Colon (tissue), 2 donors: ENCODE measurements at regions not wholly inside any gene's neighbourhood (a gene's known extent, or its start where the extent isn't known, plus 50 kb on each side); places are given as distances from the start of the nearest gene placed in this dataset.
"Not testable (repeated sequence)": the region's sequence is repeated elsewhere in the genome, so short reads cannot be mapped to it uniquely, and the experiment has no call there.

Experiments
- FAIRE-seq: peaks from 2 replicates; lab custom pipeline; 2012; peaks lifted over from hg19 to GRCh38; lab: Jason Lieb, UNC
- donor health status: control.
- donor health status: control.

DNA sequence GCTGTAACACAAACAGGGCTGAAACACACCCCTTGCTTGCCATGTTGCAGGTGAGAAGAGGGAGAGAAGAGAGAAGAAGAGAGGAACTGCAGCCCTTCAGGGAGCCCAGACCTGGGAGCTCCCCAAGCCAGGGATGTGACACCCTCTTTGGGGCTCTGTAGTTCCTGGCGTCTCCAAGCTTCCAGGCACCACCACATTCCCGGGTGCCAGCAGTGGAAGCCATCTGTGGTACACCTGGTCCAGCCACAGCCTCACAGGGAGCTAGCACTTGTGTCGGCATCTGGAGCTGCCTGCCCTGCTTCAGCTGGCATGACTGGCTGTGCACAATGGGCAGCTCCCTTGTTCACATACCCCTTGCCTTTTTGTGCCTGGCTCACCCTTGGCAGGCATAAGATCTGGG, 182.1 kb downstream of the DEPDC1B start:
- FAIRE-seq = no peak

DNA sequence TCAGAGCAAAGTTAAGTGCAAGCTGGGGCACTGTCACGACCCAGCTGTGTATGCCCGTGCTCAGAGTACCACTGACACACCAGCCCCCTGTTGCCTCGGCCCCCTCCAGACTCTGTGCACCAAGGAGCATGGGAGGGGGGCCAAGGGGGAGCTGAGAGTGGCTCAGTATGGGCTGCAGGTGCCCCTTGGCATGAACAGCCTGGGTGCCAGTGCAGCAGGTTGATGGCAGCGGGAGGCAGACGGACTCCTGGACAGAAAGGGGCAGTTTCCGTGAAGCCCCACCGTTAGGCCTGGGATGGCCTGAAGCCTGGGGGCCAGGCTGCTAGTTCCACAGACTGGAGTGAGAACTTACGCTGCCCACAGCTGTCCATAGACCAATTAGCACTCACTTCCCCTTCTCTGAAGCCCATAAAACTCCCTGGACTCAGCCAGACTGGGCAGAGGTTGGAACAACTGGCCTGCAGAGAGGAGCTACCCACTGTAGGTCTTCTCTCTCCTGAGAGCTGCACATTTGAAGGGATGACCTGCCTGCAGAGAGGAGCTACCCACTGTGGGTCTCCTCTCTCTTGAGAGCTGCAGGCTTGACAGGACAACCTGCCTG, 182.8 kb downstream of the DEPDC1B start:
- no peak for FAIRE-seq

DNA sequence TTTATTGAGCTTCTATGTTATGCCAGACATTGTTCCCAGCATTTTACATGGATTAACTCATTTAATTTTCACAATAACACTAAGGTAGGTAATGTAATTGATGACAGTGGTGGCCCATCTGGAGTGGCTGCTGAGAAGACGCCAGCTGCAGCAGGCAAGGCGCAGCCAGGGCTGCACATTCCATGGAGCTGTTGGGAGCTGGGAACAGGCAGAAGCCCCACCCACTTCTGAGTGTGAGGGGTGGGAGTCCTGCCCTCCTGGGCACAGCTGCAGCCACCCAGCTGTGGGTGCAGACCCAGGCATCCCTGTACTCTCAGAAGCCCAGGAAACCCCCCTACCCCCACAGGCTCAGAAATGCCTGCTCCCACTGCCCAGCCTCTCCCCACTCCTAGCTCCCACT, 183.3 kb downstream of the DEPDC1B start:
- FAIRE-seq = no peak

DNA sequence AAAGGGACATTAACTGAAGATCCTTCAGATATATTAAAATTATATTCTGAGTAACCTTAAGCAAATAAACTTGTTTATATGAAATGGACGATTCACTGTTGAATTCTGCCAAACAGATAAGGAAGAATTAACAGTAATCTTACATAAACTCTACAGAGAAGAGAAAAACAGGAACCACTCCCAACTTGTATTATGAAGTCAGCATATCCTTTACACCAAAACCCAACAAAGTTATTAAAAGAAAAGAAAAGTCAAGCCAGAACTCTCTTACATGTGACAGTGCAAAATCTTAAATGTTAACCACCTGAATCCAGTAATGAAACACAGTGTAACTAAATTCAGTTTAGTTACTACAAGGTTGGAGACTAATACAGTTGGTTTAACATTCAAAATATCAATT, 185.8 kb downstream of the DEPDC1B start:
- FAIRE-seq = no peak

DNA sequence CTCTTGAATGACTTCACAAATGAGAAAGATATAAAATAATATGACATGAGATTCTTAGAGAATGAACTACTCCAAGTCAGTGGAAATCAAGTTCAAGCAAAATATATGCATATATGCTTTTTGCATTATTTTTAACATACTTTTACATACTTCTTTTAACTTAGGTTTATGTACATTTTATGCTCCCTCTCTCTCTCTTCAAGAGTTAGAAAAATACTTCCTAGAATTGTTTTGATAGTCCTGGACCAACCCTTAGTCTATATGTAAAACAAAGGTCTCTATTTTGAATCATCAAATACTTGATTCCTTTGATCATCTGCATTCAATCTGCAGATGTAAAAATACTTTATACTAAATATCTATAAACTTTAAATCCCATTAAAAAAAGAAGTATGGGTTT, 187.8 kb downstream of the DEPDC1B start:
- peak; percentile 57 for FAIRE-seq

DNA sequence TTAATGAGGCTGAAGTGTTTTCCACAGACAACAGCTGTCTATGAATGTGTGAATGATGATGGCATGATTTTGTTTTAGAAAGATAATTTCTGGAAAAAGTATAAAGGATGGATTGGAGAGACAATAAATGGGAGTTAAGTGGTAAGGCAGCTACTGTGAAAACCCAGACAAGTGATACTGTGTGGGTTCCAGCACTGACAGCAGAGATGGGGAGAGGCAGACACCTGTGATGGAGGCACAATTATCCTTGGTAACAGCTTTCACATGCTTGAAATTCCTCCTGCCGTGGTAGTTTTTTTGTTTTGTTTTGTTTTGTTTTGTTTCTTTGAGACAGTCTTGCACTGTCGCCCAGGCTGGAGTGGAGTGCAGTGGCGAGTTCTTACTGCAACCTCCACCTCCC, 189.3 kb downstream of the DEPDC1B start:
- no peak for FAIRE-seq

DNA sequence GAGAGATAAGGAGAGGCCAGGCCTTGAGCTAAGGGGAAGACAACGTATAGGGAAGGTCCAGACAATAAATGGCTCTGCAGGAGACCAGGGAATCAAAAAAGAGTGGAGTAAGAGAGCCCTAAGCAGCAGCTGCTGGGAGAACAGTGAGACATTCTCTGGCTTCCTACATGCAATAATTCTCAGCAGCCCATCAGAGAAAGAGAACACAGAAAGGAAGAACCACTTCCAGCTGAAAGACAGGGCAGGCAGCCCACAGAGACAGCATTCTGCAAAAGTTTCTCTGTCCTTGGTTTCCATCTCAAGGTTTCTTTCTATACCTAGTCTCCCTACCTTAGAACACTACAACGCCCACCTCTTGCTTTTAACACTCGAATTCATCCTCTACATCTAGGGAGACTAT, 189.9 kb downstream of the DEPDC1B start:
- no peak for FAIRE-seq

DNA sequence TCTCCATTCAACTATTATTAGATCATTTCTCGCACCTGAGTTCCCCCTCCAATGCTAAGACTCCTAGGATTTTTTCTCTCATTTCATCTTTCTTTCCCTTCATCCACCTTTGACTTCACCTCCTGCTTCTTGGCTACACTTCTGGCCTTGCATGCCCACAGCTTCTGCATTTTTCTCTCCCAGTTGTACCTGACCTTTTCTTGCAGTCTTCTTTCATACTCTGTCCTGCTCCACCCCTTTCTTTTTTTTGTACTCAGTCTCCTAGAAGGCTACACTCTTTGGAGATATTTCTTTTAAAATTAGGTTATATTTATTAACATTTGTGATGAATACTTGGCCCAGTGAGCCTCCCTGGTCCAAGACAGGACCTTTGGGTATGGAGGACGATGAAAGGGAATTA, 190.4 kb downstream of the DEPDC1B start:
- no peak for FAIRE-seq

DNA sequence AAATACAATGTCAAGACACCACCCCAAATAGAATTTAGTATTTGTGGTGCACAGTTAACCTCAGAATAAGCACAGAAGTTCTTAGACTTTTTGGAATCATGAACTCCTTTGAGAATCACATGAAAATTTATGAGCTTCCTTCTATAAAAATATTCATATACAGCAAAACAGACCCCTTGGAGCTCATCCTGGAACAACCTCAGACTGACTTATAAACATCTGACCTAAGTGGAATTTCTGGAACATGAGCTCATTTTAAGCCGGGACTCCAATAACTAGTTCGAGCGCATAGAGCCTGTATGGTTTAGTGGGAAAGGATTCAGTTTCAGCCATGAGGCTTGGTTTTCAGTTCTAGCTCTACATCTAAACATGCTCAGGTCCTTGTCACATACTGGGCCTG, 192.3 kb downstream of the DEPDC1B start:
- FAIRE-seq = no peak

DNA sequence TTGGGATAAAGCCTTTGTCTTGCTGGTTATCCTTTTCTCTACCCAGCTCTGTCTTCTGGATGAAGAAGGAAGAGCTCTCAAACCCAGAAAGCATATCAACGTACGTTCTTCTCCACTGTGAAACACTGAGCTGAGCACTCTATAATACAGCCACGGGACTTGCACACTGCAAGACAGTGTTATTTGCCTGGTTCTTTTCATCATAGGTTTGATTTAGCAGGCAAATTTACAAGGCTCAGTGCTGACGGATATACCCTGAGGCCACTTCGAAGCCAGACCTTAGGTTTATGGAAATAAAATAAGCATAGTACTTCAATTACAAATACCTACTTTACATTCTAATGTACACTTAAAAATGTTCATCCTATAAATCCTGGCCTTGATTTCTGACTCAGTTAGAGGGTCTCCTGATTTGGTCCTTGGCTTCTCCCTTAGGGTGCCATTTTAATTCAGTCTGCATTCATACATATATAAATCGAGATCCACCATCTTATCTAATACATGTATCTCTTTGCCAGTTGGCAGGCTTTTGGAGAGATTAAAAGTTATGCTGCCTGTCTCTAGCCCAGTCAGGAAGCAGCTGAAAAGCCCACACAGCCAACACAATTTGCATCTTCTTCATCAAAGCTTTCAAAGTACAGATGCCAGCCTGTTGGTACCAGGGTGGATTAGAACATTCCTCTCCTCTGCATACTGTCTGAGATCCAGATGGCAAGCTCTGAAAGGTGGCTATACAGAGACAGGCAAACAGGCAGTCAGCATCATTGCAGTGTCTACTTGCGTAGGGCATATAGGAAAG, 194.4 kb downstream of the DEPDC1B start:
- no peak for FAIRE-seq

DNA sequence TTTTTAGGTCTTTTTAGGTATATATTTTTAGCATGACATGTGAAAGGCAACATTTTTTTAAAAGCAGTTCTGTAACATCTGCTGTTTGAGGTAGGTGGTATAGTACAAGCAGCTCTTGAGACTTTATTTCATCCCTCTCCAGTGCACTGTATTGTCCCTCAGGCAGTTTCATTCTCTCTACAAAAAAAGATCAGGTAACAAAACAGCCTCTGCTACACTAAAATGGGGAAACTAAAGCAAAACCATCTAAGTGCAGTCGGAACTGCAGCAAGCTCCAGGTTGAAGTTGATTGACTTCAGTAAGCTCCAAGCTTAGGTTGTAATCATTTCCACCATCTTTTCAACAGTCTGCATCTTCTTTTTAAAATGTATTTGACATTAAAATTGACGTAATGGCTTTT, 195.6 kb downstream of the DEPDC1B start:
- no peak for FAIRE-seq

DNA sequence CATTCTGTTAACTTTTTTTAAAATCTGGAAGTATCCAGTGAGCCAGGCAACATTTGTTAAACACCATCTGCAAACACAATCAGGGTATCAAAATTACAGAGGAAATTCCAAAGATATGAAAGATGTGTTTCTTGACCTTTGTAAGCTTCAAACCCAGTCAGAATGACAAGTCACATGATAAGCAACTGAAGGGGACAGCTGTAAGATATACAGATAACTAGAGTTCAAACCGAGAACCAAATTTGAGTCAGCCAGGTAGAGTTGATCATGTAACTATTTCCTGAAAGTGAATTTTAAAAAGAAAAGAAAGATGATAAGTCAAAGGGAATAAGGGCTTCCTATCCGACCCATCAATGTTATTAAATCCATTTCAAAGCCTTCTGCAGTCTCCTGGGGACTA, 196.2 kb downstream of the DEPDC1B start:
- no peak for FAIRE-seq

DNA sequence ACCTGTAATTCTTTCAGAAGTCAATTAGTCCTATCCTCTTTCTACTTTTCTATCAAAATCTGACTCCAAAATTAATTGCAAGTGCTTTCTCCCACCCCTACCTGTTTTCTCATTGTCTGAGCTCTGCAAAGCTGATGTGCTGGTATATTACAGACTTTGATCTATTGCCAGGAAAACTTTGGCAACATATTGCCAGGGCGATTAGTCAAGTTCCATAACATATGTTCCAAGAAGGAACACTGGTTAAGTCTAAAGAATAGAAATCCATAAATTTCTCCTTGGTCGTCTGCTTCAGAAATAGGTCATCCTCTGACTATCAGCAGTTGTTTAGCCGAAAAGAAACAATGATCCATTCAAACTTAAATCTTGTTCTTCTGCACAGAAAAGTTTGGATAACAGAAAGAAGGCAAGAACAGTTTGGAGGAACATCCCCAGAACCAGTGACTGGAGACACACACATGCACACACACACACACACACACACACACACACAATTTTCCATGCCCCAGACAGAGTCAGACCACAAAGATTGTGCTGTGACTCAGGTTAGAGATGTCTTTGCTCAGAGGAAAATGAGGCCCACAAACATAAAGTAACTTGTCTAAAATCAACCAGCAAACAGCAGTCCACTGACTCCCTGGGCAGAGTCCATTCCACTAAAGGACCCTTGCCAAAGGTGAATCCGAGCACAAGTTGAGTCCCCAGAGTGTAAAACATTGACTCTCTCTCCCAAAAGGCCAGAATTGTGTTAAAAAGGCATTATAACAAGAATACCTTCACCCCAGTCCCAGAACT, 202.1 kb downstream of the DEPDC1B start:
- no peak for FAIRE-seq

DNA sequence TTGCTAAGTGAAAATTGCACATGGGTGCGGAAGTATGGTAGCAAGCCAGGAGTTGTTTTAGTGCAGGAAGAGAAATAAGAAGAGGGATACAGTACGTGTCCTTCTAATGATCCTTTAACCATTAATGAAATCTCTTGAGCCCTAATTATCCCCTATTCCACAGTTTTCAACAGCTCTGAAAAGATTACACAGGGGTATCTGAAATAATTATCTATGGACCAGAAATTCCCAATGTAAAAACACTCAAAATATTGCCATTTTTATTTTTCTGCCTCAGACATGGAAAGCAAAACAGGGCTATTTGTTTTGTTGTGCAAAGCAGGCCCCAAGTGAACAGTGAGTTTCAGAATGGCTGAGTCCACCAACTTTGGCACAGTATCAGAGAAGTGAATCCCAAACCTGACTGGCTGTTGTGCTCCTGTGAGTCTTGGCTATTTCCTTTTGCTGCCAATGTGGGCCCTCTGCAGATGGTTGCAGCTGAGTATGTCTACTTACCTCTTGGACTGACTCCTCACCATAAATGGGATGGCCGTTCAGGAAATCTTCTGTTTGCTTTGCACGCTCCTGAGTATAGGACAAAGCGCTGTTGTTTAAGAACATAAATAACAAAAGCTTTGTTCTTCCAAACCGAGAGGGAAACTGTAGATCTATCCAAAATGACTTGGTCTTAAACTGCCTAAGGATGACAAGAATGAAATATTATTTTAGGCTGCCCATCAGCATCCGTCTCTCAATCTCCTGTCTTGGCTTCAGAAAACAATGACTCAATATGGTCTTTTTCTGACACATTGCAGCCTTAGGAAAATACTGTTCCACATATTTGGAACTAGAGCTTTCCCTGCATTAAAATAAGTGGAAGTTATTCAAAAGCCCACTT, 204.1 kb downstream of the DEPDC1B start:
- FAIRE-seq = no peak

DNA sequence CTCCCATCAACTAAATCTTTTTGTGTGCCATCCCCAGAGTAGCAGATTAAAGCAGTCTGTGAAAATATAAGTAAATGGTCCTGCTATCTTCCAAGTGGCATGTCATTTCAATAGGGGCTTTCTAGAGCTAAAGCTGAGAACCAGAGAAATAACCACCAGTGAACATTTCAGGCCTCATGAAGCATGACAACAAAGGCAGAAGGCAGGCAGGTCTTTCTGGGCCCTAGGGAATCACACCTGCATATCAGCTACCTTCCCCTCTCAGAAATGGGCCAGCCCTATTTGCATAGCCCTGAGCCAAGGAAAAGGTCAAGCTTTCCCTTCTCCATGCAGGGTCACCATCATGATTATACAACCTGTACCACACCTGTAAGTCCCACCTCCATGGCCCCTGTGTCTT, 205.3 kb downstream of the DEPDC1B start:
- no peak for FAIRE-seq

DNA sequence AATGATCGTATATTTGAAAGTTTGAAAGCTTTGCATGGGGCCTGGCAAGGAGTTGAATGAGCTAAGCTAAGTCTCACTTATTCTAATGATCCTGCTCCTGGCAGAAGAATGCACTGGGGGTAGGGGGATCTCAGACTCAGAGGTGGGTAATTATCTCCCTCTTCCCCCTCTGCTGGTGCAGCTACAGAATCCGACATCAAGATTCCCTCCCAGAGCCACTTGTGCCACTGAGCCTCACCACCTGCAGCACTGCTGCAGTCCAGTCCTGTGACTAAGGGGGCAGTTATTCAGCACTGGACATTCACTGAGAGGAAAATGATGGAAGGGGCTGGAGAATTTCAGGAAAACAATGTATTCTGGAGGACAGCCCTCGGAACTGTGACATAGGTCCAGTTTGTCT, 205.8 kb downstream of the DEPDC1B start:
- no peak for FAIRE-seq

DNA sequence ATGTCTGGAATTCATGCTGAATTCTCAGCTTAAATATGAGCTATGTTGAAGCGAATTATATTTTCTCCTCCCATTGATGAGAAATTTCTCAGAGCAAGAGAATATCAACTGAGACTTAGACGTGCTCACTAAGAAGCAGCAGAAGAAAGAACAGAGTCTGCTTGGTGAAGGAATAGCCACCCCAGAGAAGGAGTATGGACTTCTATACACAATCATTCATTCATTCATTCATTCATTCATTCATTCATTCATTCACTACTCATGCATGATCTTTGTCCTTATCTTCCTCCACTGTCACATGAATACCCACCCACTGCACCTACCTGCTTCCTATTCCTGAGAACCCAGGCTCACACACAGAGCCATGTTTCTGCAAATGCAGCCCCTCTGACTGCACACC, 206.6 kb downstream of the DEPDC1B start:
- FAIRE-seq = no peak

DNA sequence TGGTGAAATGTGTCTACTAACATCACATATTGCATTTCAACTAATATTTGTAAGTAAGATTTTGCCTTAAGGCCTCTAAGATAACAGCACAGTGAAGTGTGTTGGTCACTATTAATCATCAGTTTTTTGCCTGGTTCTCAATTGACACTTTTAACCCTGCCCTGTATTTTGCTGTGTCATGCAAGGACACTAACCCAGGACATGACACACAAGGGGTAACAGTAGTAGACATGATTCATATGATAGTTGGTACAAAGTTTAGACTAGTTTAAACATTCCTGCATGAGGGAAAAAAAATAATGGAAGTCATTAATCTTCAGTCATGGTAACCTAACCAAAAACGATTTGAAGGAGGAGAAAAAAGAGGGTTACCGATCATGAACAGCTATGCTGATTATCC, 207.0 kb downstream of the DEPDC1B start:
- FAIRE-seq = no peak

DNA sequence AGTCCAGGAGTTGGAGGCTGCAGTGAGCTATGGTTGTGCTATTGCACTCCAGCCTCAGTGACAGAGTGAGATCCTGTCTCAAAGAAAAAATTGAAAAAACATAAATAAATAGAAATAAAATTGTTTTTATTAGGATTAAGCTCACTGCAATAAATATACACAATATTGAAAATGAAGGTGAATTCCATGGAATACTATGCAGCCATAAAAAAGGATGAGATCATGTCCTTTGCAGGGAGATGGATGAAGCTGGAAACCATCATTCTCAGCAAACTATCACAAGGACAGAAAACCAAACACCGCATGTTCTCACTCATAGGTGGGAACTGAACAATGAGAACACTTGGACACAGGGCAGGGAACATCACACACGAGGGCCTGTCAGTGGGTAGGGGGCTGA, 207.6 kb downstream of the DEPDC1B start:
- not testable (repeated sequence) for FAIRE-seq

DNA sequence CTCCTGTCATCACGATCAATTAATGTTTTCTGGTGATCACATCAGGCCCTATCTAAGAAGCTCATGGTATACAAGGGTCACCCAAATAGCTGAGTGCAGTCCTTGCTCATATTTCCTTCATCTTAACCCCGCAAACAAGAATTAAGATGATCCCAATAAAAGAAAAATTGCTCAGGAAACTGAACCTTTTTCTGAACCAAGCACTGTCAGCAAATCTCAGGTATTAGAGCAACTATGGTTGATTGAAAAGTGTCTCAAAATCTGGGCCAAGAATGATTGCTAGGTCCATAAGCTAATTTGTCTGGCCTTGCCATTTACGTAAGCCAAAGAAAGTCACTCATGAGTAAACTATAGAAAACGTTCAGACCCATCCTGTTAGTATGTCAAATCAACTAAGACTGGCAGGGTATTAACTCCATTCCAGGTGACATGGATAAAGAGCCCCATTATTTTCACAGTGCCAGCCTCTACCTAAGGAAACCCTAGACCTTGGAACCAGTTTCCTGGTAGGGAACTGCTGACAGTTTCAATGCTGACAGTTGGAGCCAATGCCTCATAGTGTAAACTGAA, 209.3 kb downstream of the DEPDC1B start:
- FAIRE-seq = no peak

DNA sequence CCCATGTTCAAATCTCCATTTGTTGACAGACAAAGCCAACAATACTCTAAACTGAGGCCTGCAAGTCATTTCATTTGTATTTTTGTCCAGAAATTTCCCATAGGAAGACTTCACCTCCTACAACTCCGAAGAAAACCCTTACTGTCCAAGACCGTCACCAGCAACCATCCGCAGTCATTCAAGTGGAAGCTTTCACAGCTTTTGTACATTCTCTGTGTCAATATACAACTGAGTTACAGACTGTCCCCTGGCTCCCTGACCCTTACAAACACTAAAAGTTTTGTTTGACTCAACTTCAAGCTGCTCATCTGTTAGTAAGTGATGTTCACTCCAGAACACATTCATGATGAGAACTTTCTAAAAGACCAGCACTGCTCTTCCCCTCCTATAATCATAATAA, 210.1 kb downstream of the DEPDC1B start:
- no peak for FAIRE-seq

DNA sequence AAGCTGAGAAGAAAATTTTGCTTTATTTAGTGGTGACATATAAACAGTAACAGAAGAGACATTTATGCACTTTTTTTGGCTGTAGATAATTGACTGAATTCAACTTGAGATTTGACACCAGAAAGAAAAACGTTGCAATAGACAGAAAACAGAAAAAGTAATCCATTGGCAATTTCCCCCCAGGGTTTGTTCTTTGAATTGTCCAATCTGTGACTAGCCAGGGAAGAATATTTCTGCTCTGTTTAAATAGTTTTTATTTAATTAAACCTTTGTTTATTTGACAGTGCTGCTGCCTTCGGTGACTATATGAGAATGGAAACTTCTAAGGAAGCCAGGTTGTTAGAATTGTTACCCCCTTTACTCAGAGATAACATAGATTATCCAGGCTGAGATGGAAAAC, 210.6 kb downstream of the DEPDC1B start:
- no peak for FAIRE-seq
